H1 (cell line): ENCODE measurements at regions not wholly inside any gene's neighbourhood (a gene's known extent, or its start where the extent isn't known, plus 50 kb on each side); places are given as distances from the start of the nearest gene placed in this dataset.

Experiments used
- FOSL1 ChIP-seq: IDR thresholded peaks from 2 replicates; pipeline ENCODE4 v1.6.1; 2011; ENCODE audit warnings: mild to moderate bottlenecking, low read depth, low read length, moderate library complexity; ENCODE audit not compliant: insufficient read depth
- KDM1A ChIP-seq: fragments of 200-600, 300-600 bp; sonication (generic); IDR thresholded peaks from 2 replicates; pipeline ENCODE4 v1.7.1; 2016; ENCODE audit warnings: mild to moderate bottlenecking, low read length, borderline replicate concordance
- KDM4A ChIP-seq: IDR thresholded peaks from one replicate; pipeline ENCODE4 v1.7.1; 2012; ENCODE audit warnings: low read depth, mild to moderate bottlenecking, moderate library complexity, low read length, inconsistent platforms; ENCODE audit not compliant: severe bottlenecking
- MAFK ChIP-seq: IDR thresholded peaks from 2 replicates; pipeline ENCODE4 v1.6.1; 2012; ENCODE audit warnings: low read depth, mild to moderate bottlenecking, improper control_type of control experiment, low read length
- NANOG ChIP-seq: IDR thresholded peaks from 2 replicates; pipeline ENCODE4 v1.6.1; 2011; ENCODE audit warnings: low read length, low read depth, mild to moderate bottlenecking, inconsistent platforms; ENCODE audit not compliant: insufficient read depth, poor library complexity, severe bottlenecking
- NRF1 ChIP-seq: IDR thresholded peaks from 2 replicates; pipeline ENCODE4 v1.6.1; 2011; ENCODE audit warnings: mild to moderate bottlenecking, low read depth, low read length, improper control_type of control experiment
- PHF8 ChIP-seq: fragments of 200-600 bp; sonication (generic); conservative IDR thresholded peaks from 2 replicates; pipeline ENCODE4 v1.7.1; 2012; ENCODE audit warnings: low read depth, mild to moderate bottlenecking, inconsistent platforms, low read length, moderate library complexity
- POLR2A ChIP-seq, 2 experiments: IDR thresholded peaks; 1 replicate in 1 of 2; 2 replicates in 1 of 2; pipeline ENCODE4 v1.6.1; 2011; ENCODE audit warnings: low read depth in 2 of 2, low read length in 2 of 2, mild to moderate bottlenecking in 2 of 2; ENCODE audit errors: control extremely low read depth in 1 of 2
- POLR2AphosphoS5 ChIP-seq: IDR thresholded peaks from 2 replicates; pipeline ENCODE4 v1.6.1; 2011; ENCODE audit warnings: low read depth, low read length
- POU5F1 ChIP-seq: IDR thresholded peaks from 2 replicates; pipeline ENCODE4 v1.6.1; 2011; ENCODE audit warnings: low read depth, mild to moderate bottlenecking, low read length, moderate library complexity
- YY1 ChIP-seq: IDR thresholded peaks from 2 replicates; pipeline ENCODE4 v1.6.1; 2011; ENCODE audit warnings: low read depth, mild to moderate bottlenecking, low read length
- TF ChIP-seq, protein P1 (sequence below), 3 experiments: IDR thresholded peaks; 1 replicate in 2 of 3; 2 replicates in 1 of 3; pipeline versions ENCODE4 v1.5.1 to v1.6.1; 2011; ENCODE audit warnings: low read length in 3 of 3, mild to moderate bottlenecking in 3 of 3, inconsistent platforms in 2 of 3, low read depth in 1 of 3, moderate library complexity in 1 of 3; ENCODE audit not compliant: insufficient read depth in 1 of 3; ENCODE audit errors: control extremely low read depth in 1 of 3
- TF ChIP-seq, protein P2 (sequence below): IDR thresholded peaks from 2 replicates; pipeline ENCODE4 v1.6.1; 2012; ENCODE audit warnings: low read length, inconsistent platforms
- TF ChIP-seq, protein P3 (sequence below): IDR thresholded peaks from 2 replicates; pipeline ENCODE4 v1.6.1; 2011; ENCODE audit warnings: low read length, improper control_type of control experiment

DNA sequence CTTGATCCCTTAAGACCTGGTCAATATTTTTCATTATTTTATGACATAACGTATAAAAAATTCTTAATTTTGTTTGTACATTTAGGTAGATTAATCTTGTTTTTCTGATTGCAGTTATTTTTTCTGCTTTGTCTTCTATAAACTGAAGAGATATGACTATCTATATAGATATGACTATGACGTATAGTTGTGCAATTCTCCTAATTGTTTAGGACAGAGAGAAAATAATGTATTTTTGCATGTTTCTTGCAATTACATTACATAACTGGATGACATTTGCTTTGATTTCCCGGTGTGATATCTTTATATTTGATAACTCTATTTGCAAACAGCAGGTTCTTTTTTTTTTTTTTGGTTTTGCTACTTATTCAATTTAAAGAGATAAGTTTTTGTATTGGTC is 310.2 kb upstream of the REG3G start:
- TF ChIP-seq, protein P1, sequence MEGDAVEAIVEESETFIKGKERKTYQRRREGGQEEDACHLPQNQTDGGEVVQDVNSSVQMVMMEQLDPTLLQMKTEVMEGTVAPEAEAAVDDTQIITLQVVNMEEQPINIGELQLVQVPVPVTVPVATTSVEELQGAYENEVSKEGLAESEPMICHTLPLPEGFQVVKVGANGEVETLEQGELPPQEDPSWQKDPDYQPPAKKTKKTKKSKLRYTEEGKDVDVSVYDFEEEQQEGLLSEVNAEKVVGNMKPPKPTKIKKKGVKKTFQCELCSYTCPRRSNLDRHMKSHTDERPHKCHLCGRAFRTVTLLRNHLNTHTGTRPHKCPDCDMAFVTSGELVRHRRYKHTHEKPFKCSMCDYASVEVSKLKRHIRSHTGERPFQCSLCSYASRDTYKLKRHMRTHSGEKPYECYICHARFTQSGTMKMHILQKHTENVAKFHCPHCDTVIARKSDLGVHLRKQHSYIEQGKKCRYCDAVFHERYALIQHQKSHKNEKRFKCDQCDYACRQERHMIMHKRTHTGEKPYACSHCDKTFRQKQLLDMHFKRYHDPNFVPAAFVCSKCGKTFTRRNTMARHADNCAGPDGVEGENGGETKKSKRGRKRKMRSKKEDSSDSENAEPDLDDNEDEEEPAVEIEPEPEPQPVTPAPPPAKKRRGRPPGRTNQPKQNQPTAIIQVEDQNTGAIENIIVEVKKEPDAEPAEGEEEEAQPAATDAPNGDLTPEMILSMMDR (IDR thresholded peaks at IDR 0.05; ENCODE audit: control extremely low read depth in 1 of 3, insufficient read depth in 1 of 3, low read depth in 1 of 3, low read length in 3 of 3), result no peak
- no peak for TF ChIP-seq NRF1
- TF ChIP-seq MAFK, result no peak
- no peak for TF ChIP-seq PHF8
- no peak for TF ChIP-seq FOSL1
- TF ChIP-seq POLR2AphosphoS5, result no peak
- no peak for TF ChIP-seq KDM4A
- TF ChIP-seq KDM1A, result no peak
- no peak for TF ChIP-seq POU5F1
- no peak for TF ChIP-seq YY1
- TF ChIP-seq, protein P2, sequence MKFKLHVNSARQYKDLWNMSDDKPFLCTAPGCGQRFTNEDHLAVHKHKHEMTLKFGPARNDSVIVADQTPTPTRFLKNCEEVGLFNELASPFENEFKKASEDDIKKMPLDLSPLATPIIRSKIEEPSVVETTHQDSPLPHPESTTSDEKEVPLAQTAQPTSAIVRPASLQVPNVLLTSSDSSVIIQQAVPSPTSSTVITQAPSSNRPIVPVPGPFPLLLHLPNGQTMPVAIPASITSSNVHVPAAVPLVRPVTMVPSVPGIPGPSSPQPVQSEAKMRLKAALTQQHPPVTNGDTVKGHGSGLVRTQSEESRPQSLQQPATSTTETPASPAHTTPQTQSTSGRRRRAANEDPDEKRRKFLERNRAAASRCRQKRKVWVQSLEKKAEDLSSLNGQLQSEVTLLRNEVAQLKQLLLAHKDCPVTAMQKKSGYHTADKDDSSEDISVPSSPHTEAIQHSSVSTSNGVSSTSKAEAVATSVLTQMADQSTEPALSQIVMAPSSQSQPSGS, result no peak
- TF ChIP-seq POLR2A (IDR thresholded peaks at IDR 0.05; ENCODE audit: control extremely low read depth in 1 of 2, low read depth in 2 of 2, low read length in 2 of 2), result no peak
- no peak for TF ChIP-seq NANOG
- TF ChIP-seq, protein P3, sequence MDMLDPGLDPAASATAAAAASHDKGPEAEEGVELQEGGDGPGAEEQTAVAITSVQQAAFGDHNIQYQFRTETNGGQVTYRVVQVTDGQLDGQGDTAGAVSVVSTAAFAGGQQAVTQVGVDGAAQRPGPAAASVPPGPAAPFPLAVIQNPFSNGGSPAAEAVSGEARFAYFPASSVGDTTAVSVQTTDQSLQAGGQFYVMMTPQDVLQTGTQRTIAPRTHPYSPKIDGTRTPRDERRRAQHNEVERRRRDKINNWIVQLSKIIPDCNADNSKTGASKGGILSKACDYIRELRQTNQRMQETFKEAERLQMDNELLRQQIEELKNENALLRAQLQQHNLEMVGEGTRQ, result no peak
